IMR-90 (cell line): ENCODE measurements at regions not wholly inside any gene's neighbourhood (a gene's known extent, or its start where the extent isn't known, plus 50 kb on each side); places are given as distances from the start of the nearest gene placed in this dataset.

ENCODE experiments used
- ATAC-seq: fragments of 200-7000 bp; cut with Tn5 transposase; 2 replicates; pipeline ENCODE4 v1.9.1; 2020; ENCODE audit warnings: low read depth, mild to moderate bottlenecking, moderate library complexity
- BruUV-seq: library from RNA; stranded (reverse); fragments of 400-500 nt; replicated peaks from 2 replicates; lab custom pipeline; 2021; lab: Mats Ljungman, UMichigan
- CTCF ChIA-PET: fragments of 300-600 bp; formaldehyde crosslinking; extraction: SDS; loops from one replicate; lab custom pipeline; 2021; ENCODE audit warnings: antibody characterized with exemption; lab: Yijun Ruan, JAX
- POLR2A ChIA-PET: fragments of 300-600 bp; sonication (Branson Sonifier 250); formaldehyde crosslinking; loops from one replicate; lab custom pipeline; 2022; ENCODE audit warnings: antibody characterized with exemption; ENCODE audit not compliant: unreplicated experiment; lab: Charles Lee
- DNase-seq: peaks from one replicate; pipeline ENCODE4 v3.0.0; 2013
- H2AFZ ChIP-seq: replicated peaks from 2 replicates; pipeline ENCODE3; 2013; ENCODE audit warnings: low read length, mild to moderate bottlenecking; ENCODE audit not compliant: poor library complexity
- H2AK5ac ChIP-seq: 2 replicates; pipeline ENCODE4 v1.6.1; 2013; ENCODE audit warnings: low read depth, low read length, inconsistent platforms
- H2AK9ac ChIP-seq: replicated peaks from 2 replicates; pipeline ENCODE3; 2013; ENCODE audit warnings: mild to moderate bottlenecking, low read depth, low read length, moderate library complexity; ENCODE audit not compliant: poor library complexity
- H2BK120ac ChIP-seq: 2 replicates; pipeline ENCODE4 v1.6.1; 2013; ENCODE audit warnings: low read depth, low read length, inconsistent platforms
- H2BK15ac ChIP-seq: 3 replicates; pipeline ENCODE4 v1.6.1; 2013; ENCODE audit warnings: low read depth, low read length, inconsistent platforms
- H2BK20ac ChIP-seq: 2 replicates; pipeline ENCODE4 v1.6.1; 2013; ENCODE audit warnings: low read depth, mild to moderate bottlenecking, inconsistent platforms, low read length, moderate library complexity
- H2BK5ac ChIP-seq: 2 replicates; pipeline ENCODE4 v1.6.1; 2013; ENCODE audit warnings: mild to moderate bottlenecking, low read depth, low read length, inconsistent platforms; ENCODE audit not compliant: poor library complexity, severe bottlenecking
- H3K14ac ChIP-seq: replicated peaks from 2 replicates; pipeline ENCODE4 v1.6.1; 2013; ENCODE audit warnings: low read depth, low read length, inconsistent platforms
- H3K18ac ChIP-seq: 2 replicates; pipeline ENCODE4 v1.6.1; 2013; ENCODE audit warnings: low read depth, low read length, control low read depth
- H3K23ac ChIP-seq: 2 replicates; pipeline ENCODE4 v1.6.1; 2013; ENCODE audit warnings: low read depth, low read length, inconsistent platforms
- H3K27ac ChIP-seq: 2 replicates; pipeline ENCODE4 v1.5.1; 2013; ENCODE audit warnings: mild to moderate bottlenecking, control low read depth, low read length; ENCODE audit not compliant: insufficient read depth
- H3K27me3 ChIP-seq: 2 replicates; pipeline ENCODE4 v1.6.1; 2013; ENCODE audit warnings: low read length; ENCODE audit not compliant: control insufficient read depth, insufficient read depth
- H3K36me3 ChIP-seq: 2 replicates; pipeline ENCODE4 v1.6.1; 2013; ENCODE audit warnings: low read length, mixed read lengths; ENCODE audit not compliant: control insufficient read depth, insufficient read depth
- H3K4ac ChIP-seq: 2 replicates; pipeline ENCODE4 v1.6.1; 2013; ENCODE audit warnings: low read depth, low read length, inconsistent platforms
- H3K4me1 ChIP-seq: 2 replicates; pipeline ENCODE4 v1.6.1; 2013; ENCODE audit warnings: low read length, mixed read lengths; ENCODE audit not compliant: control insufficient read depth, insufficient read depth
- H3K4me2 ChIP-seq: 2 replicates; pipeline ENCODE4 v1.6.1; 2013; ENCODE audit warnings: low read depth, mild to moderate bottlenecking, control low read depth, low read length, moderate library complexity
- H3K4me3 ChIP-seq: 2 replicates; pipeline ENCODE4 v1.5.1; 2013; ENCODE audit warnings: low read depth, mild to moderate bottlenecking, control low read depth, low read length, moderate library complexity; ENCODE audit not compliant: insufficient read depth
- H3K56ac ChIP-seq: 2 replicates; pipeline ENCODE4 v1.6.1; 2013; ENCODE audit warnings: low read length, inconsistent platforms; ENCODE audit not compliant: insufficient read depth; ENCODE audit errors: extremely low read depth
- H3K79me1 ChIP-seq, 2 experiments: 2 replicates each; pipeline ENCODE4 v1.6.1; 2013; ENCODE audit warnings: low read length in 2 of 2, inconsistent platforms in 1 of 2, low read depth in 1 of 2
- H3K9ac ChIP-seq: 2 replicates; pipeline ENCODE4 v1.6.1; 2013; ENCODE audit warnings: low read depth, low read length, control low read depth
- H3K9me1 ChIP-seq: 2 replicates; pipeline ENCODE4 v1.6.1; 2013; ENCODE audit warnings: low read length, inconsistent platforms; ENCODE audit not compliant: insufficient read depth
- H3K9me3 ChIP-seq: 2 replicates; pipeline ENCODE4 v1.6.1; 2013; ENCODE audit warnings: low read length; ENCODE audit not compliant: control insufficient read depth, insufficient read depth
- H4K20me1 ChIP-seq: 2 replicates; pipeline ENCODE4 v1.6.1; 2013; ENCODE audit warnings: low read length, inconsistent platforms; ENCODE audit not compliant: insufficient read depth
- H4K5ac ChIP-seq: 2 replicates; pipeline ENCODE4 v1.6.1; 2013; ENCODE audit warnings: mild to moderate bottlenecking, low read depth, low read length, control low read depth
- H4K8ac ChIP-seq, 2 experiments: 2 replicates each; pipeline ENCODE4 v1.6.1; 2013; ENCODE audit warnings: low read depth in 2 of 2, low read length in 2 of 2, control low read depth in 1 of 2, inconsistent platforms in 1 of 2
- H4K91ac ChIP-seq: 2 replicates; pipeline ENCODE4 v1.6.1; 2013; ENCODE audit warnings: low read depth, low read length, inconsistent platforms; ENCODE audit not compliant: insufficient read depth
- RFX5 ChIP-seq: IDR thresholded peaks from 2 replicates; pipeline ENCODE4 v1.8.0; 2012; ENCODE audit warnings: low read depth, mild to moderate bottlenecking, low read length, moderate library complexity
- WGBS, 2 experiments: methylation state at CpG; one replicate each; pipeline versions ENCODE4 v1.1.5 to v1.1.7; 2013; ENCODE audit warnings: missing lambda C conversion rate in 2 of 2; ENCODE audit not compliant: insufficient read length in 1 of 2; ENCODE audit errors: extremely low coverage in 2 of 2; 5-methylcytosine and 5-hydroxymethylcytosine counted together
- dilution Hi-C: fragments of 300-500 bp; cut with HindIII; formaldehyde crosslinking; loops from one replicate; pipeline ENCODE4 v1.14.3; 2018; ENCODE audit warnings: low sequenced_read_pairs; ENCODE audit not compliant: unreplicated experiment
- in situ Hi-C: fragments of 300-500 bp; cut with MboI; formaldehyde crosslinking; loops from 3 replicates; pipeline ENCODE4 v1.14.3; 2019; ENCODE audit warnings: low sequenced_read_pairs, inconsistent platforms, mixed read lengths
- intact Hi-C: fragments of 100-400 bp; cut with micrococcal nuclease; formaldehyde crosslinking; loops from 2 replicates; pipeline ENCODE4 v1.10.0; 2022

DNA sequence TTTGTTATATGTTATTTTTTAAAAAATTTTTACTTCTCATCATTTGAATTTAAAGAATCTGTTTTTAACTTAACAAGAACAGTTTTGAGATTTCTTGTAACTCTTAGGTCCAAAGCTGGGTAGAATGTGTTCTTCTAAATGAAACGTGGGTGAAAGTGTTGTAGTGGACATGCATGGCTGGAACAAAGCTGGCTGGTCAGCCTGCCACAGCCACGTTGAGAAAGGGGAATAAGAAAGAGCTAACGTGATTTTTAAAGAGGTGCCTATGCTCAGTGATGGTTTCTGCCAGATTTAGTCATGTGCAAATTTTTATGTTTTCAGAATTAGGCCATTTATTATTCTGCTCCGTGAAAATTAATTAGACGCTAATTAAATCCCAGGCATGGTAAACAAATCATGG lies 203.9 kb upstream of the COL3A1 start:
- dilution Hi-C loops, result no loop called here
- CTCF ChIA-PET, result interaction anchor here (0.6 kb wide), 1 partner anchor 463 kb away, joined by 5 read pairs; no protein-coding TSS in a partner anchor
- in situ Hi-C loops, result no loop called here

More for the DNA sequence above, 203.9 kb upstream of the COL3A1 start:
- H3K9me3 ChIP-seq, result no peaks in the 10 kb centered on the region
- H4K91ac ChIP-seq, result no peak overlapping the region
- H4K5ac ChIP-seq, result no peak overlapping the region
- H3K79me1 ChIP-seq, result no peaks in the 10 kb centered on the region
- BruUV-seq, result no TSS peak
- H3K36me3 ChIP-seq, result no peaks in the 10 kb centered on the region
- no peaks in the 10 kb centered on the region for H3K27me3 ChIP-seq
- H3K56ac ChIP-seq, result no peak overlapping the region
- no peak overlapping the region for H2AK5ac ChIP-seq
- H3K23ac ChIP-seq, result no peak overlapping the region
- peak overlapping the region; percentile 50; the same call in 1 of the 2 replicates for H3K18ac ChIP-seq
- no peak overlapping the region for H3K14ac ChIP-seq
- no peaks in the 10 kb centered on the region for H4K20me1 ChIP-seq
- H2BK120ac ChIP-seq, result no peak overlapping the region
- H3K4ac ChIP-seq, result no peak overlapping the region
- H3K27ac ChIP-seq, result no peak overlapping the region
- 81% methylated on average over 2 of the region's 5 CpGs; no CpG with 5 or more reads in 1 of the 2 experiments for WGBS, 2 experiments
- DNase-seq, result no peak
- intact Hi-C loops, result loop anchor here (5.0 kb wide), 1 partner anchor 38 kb away; no protein-coding TSS in a partner anchor
- no peaks in the 10 kb centered on the region for H3K4me1 ChIP-seq
- no peak overlapping the region for H3K4me2 ChIP-seq
- TF ChIP-seq RFX5, result no peak
- no peak overlapping the region for H2BK15ac ChIP-seq
- H2AK9ac ChIP-seq, result no peak overlapping the region
- ATAC-seq, result no peak
- H2BK20ac ChIP-seq, result no peak overlapping the region
- H2AFZ ChIP-seq, result no peak overlapping the region
- no peak overlapping the region for H3K9ac ChIP-seq
- no peak overlapping the region for H3K4me3 ChIP-seq
- H3K9me1 ChIP-seq, result no peaks in the 10 kb centered on the region
- POLR2A ChIA-PET, result no interaction called here
- H4K8ac ChIP-seq, result no peak overlapping the region
- H2BK5ac ChIP-seq, result no peak overlapping the region
